K562 (cell line): ENCODE measurements at regions not wholly inside any gene's neighbourhood (a gene's known extent, or its start where the extent isn't known, plus 50 kb on each side); places are given as distances from the start of the nearest gene placed in this dataset.

Source experiments
- ATAC-seq: fragments of 200-7000 bp; cut with Tn5 transposase; 3 replicates; pipeline ENCODE4 v1.9.1; 2020; ENCODE audit warnings: moderate library complexity
- BruUV-seq: library from RNA; stranded (reverse); fragments of 400-500 nt; replicated peaks from 2 replicates; lab custom pipeline; 2021; lab: Mats Ljungman, UMichigan
- CTCF ChIA-PET: fragments of 300-600 bp; formaldehyde crosslinking; extraction: SDS; loops from one replicate; lab custom pipeline; 2021; ENCODE audit warnings: low intra/inter-chr PET ratio; lab: Yijun Ruan, JAX
- POLR2A ChIA-PET: fragments of 300-600, 350-650 bp; sonication (Branson Sonifier 250); formaldehyde crosslinking; extraction: SDS; loops from one replicate; lab custom pipeline; 2021; ENCODE audit warnings: antibody characterized with exemption, inconsistent platforms; lab: Yijun Ruan, JAX
- DNase-seq, 4 experiments: peaks; one replicate each; pipeline versions ENCODE4 v3.0.0 to v3.0.0-alpha.2; 2011 to 2018; ENCODE audit warnings: low spot score in 3 of 4, mixed read lengths in 3 of 4; ENCODE audit errors: extremely low read depth in 1 of 4
- FAIRE-seq: peaks from 2 replicates; lab custom pipeline; 2011; peaks lifted over from hg19 to GRCh38; lab: Jason Lieb, UNC
- H2AFZ ChIP-seq: 2 replicates; pipeline ENCODE4 v1.6.0; 2011; ENCODE audit warnings: low read depth, low read length, control low read depth, inconsistent platforms
- H3K27ac ChIP-seq: fragments of 200-600 bp; 3 replicates; pipeline ENCODE4 v1.8.0; 2011; ENCODE audit warnings: low read depth, mild to moderate bottlenecking, control low read depth, inconsistent platforms, low read length, moderate library complexity, mixed read lengths; ENCODE audit errors: extremely low read depth
- H3K27me3 ChIP-seq, 2 experiments: fragments of 300-600 bp in 1 of 2; 2 replicates in 1 of 2; 3 replicates in 1 of 2; pipeline versions ENCODE4 v1.6.0 to v1.8.0; 2011; ENCODE audit warnings: inconsistent platforms in 2 of 2, low read length in 2 of 2, mild to moderate bottlenecking in 1 of 2, mixed read lengths in 1 of 2, moderate library complexity in 1 of 2; ENCODE audit not compliant: control insufficient read depth in 2 of 2, insufficient read depth in 2 of 2
- H3K36me3 ChIP-seq: fragments of 300-600 bp; 3 replicates; pipeline ENCODE4 v1.8.0; 2011; ENCODE audit warnings: mild to moderate bottlenecking, low read length, inconsistent platforms; ENCODE audit not compliant: control insufficient read depth, insufficient read depth
- H3K4me1 ChIP-seq, 2 experiments: fragments of 200-600 bp in 1 of 2; replicated peaks in 1 of 2; 2 replicates in 1 of 2; 3 replicates in 1 of 2; pipeline versions ENCODE4 v1.5.1 to v1.8.0; 2011; ENCODE audit warnings: inconsistent platforms in 2 of 2, low read length in 2 of 2, mild to moderate bottlenecking in 1 of 2, mixed read lengths in 1 of 2, moderate library complexity in 1 of 2; ENCODE audit not compliant: control insufficient read depth in 2 of 2, insufficient read depth in 2 of 2
- H3K4me2 ChIP-seq: 2 replicates; pipeline ENCODE4 v1.6.1; 2011; ENCODE audit warnings: low read length, control low read depth, inconsistent platforms, mixed read lengths; ENCODE audit not compliant: insufficient read depth
- H3K4me3 ChIP-seq: fragments of 200-600 bp; sonication (generic), shearing (Covaris generic); 2 replicates; pipeline ENCODE4 v1.5.1; 2016; ENCODE audit warnings: control low read depth, inconsistent platforms
- H3K79me2 ChIP-seq: fragments of 200-600 bp; 3 replicates; pipeline ENCODE4 v1.8.0; 2011; ENCODE audit warnings: low read length, inconsistent platforms; ENCODE audit not compliant: control insufficient read depth, insufficient read depth
- H3K9ac ChIP-seq, 2 experiments: 2 replicates each; pipeline versions ENCODE4 v1.6.0 to v1.6.1; 2011; ENCODE audit warnings: low read depth in 2 of 2, low read length in 2 of 2, control low read depth in 1 of 2, inconsistent platforms in 1 of 2, mild to moderate bottlenecking in 1 of 2, mixed read lengths in 1 of 2; ENCODE audit not compliant: insufficient read depth in 1 of 2
- H3K9me1 ChIP-seq: one replicate; pipeline ENCODE4 v1.6.0; 2011; ENCODE audit warnings: inconsistent platforms, mild to moderate bottlenecking, low read length, moderate library complexity; ENCODE audit not compliant: control insufficient read depth, insufficient read depth
- H3K9me3 ChIP-seq: replicated peaks from 2 replicates; pipeline ENCODE4 v1.5.1; 2011; ENCODE audit warnings: low read depth, low read length, inconsistent platforms; ENCODE audit not compliant: control insufficient read depth, insufficient read depth
- H4K20me1 ChIP-seq: replicated peaks from 2 replicates; pipeline ENCODE4 v1.6.1; 2011; ENCODE audit warnings: low read length, inconsistent platforms, mixed read lengths; ENCODE audit not compliant: control insufficient read depth, insufficient read depth
- HNRNPL ChIP-seq: fragments of 200-400 bp; formaldehyde crosslinking; IDR thresholded peaks from 2 replicates; pipeline ENCODE4 v1.6.1; 2017; ENCODE audit warnings: low read depth, mild to moderate bottlenecking, low read length
- MAFK ChIP-seq: IDR thresholded peaks from 2 replicates; pipeline ENCODE4 v1.6.1; 2011; ENCODE audit warnings: low read length, improper control_type of control experiment
- MTA1 ChIP-seq: fragments of 450-650 bp; IDR thresholded peaks from 2 replicates; pipeline ENCODE4 v1.6.1; 2017; ENCODE audit warnings: borderline replicate concordance
- SRSF9 ChIP-seq: fragments of 200-400 bp; formaldehyde crosslinking; IDR thresholded peaks from 2 replicates; pipeline ENCODE4 v1.6.1; 2017; ENCODE audit warnings: low read depth, low read length, borderline replicate concordance
- ZNF274 ChIP-seq: IDR thresholded peaks from 2 replicates; pipeline ENCODE4 v1.6.1; 2011; ENCODE audit warnings: low read depth, mild to moderate bottlenecking, low read length, moderate library complexity, borderline replicate concordance
- WGBS: fragments of 100-300 bp; shearing (Covaris generic); methylation state at CpG from one replicate; pipeline ENCODE4 v1.1.6; 2016; ENCODE audit warnings: low coverage, mixed read lengths; ENCODE audit not compliant: insufficient coverage; ENCODE audit errors: missing lambda C conversion rate; 5-methylcytosine and 5-hydroxymethylcytosine counted together
- in situ Hi-C: fragments of 300-500 bp; cut with MboI; formaldehyde crosslinking; loops from 4 replicates; pipeline ENCODE4 v1.15.0; 2018; ENCODE audit warnings: inconsistent platforms, mixed read lengths
- intact Hi-C: fragments of 100-400 bp; cut with micrococcal nuclease; formaldehyde crosslinking; loops from 2 replicates; pipeline ENCODE4 v1.14.2; 2022
- TF ChIP-seq, protein P1 (sequence below): fragments of 250-450 bp; sonication (Bioruptor Pico); IDR thresholded peaks from 2 replicates; pipeline ENCODE4 v1.4.0; 2020; ENCODE audit warnings: mild to moderate bottlenecking, moderate library complexity

DNA sequence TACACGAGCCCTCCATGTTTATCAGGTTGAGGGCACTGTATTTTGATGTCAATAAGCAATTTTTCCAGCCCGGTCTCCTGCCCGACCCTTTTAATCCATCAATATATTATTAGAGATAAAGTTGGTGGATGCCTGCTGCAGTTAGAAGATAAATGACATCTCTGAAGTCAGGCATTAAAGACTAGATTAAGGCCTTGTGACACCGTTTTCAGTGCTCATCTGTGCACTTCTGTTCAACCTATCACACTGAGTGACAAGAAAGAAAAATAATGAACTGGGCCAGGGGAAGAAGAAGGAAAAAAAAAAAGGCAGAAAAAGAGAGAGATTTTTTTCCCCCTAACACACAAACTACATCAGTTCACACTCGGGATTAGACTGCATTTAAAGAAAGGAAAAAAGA is 371.8 kb downstream of the IL20RB start:
- FAIRE-seq (no peak), ATAC-seq (no peak), DNase-seq (no peak)
- H3K27ac ChIP-seq = no peak overlapping the region
- H3K9me1 ChIP-seq = no peaks in the 10 kb centered on the region
- no TSS peak for BruUV-seq
- intact Hi-C loops = no loop called here
- H3K36me3 ChIP-seq = no peaks in the 10 kb centered on the region
- in situ Hi-C loops = no loop called here
- H3K9me3 ChIP-seq = no peaks in the 10 kb centered on the region
- ChIA-PET CTCF (no interaction called here), POLR2A (no interaction called here)
- H3K4me3 ChIP-seq = no peak overlapping the region
- H2AFZ ChIP-seq = no peak overlapping the region
- no peaks in the 10 kb centered on the region for H3K4me1 ChIP-seq
- no peaks in the 10 kb centered on the region for H4K20me1 ChIP-seq
- 0% methylated on average over 4 of the region's 5 CpGs for WGBS
- H3K27me3 ChIP-seq = no peaks in the 10 kb centered on the region
- TF ChIP-seq MTA1 (no peak), MAFK (no peak), HNRNPL (no peak), ZNF274 (no peak), SRSF9 (no peak)
- TF ChIP-seq, protein P1, sequence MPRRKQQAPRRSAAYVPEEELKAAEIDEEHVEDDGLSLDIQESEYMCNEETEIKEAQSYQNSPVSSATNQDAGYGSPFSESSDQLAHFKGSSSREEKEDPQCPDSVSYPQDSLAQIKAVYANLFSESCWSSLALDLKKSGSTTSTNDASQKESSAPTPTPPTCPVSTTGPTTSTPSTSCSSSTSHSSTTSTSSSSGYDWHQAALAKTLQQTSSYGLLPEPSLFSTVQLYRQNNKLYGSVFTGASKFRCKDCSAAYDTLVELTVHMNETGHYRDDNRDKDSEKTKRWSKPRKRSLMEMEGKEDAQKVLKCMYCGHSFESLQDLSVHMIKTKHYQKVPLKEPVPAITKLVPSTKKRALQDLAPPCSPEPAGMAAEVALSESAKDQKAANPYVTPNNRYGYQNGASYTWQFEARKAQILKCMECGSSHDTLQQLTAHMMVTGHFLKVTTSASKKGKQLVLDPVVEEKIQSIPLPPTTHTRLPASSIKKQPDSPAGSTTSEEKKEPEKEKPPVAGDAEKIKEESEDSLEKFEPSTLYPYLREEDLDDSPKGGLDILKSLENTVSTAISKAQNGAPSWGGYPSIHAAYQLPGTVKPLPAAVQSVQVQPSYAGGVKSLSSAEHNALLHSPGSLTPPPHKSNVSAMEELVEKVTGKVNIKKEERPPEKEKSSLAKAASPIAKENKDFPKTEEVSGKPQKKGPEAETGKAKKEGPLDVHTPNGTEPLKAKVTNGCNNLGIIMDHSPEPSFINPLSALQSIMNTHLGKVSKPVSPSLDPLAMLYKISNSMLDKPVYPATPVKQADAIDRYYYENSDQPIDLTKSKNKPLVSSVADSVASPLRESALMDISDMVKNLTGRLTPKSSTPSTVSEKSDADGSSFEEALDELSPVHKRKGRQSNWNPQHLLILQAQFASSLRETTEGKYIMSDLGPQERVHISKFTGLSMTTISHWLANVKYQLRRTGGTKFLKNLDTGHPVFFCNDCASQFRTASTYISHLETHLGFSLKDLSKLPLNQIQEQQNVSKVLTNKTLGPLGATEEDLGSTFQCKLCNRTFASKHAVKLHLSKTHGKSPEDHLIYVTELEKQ (CRISPR knock-in tag) = no peak
- H3K79me2 ChIP-seq = no peaks in the 10 kb centered on the region
- no peak overlapping the region for H3K4me2 ChIP-seq
- no peak overlapping the region for H3K9ac ChIP-seq
